Subcutaneous abdominal adipose tissue (tissue), 5 donors: ENCODE measurements at regions not wholly inside any gene's neighbourhood (a gene's known extent, or its start where the extent isn't known, plus 50 kb on each side); places are given as distances from the start of the nearest gene placed in this dataset.
A peak's percentile ranks its signal among the peaks of the same experiment; 100 is the strongest.

ENCODE experiments used
- H3K27ac ChIP-seq: one replicate; pipeline ENCODE4 v1.7.0; 2013; ENCODE audit warnings: low read depth, mild to moderate bottlenecking, inconsistent platforms, low read length, moderate library complexity
- H3K27me3 ChIP-seq, 5 donors: one replicate each; pipeline ENCODE4 v1.7.0; 2013; ENCODE audit warnings: low read length in 5 of 5, inconsistent platforms in 1 of 5; ENCODE audit not compliant: control insufficient read depth in 5 of 5, insufficient read depth in 4 of 5
- H3K36me3 ChIP-seq, 5 donors: one replicate each; pipeline ENCODE4 v1.7.0; 2013; ENCODE audit warnings: low read length in 5 of 5; ENCODE audit not compliant: control insufficient read depth in 5 of 5, insufficient read depth in 5 of 5
- H3K4me1 ChIP-seq, 5 donors: one replicate each; pipeline ENCODE4 v1.7.0; 2013; ENCODE audit warnings: low read length in 5 of 5, mild to moderate bottlenecking in 3 of 5, moderate library complexity in 1 of 5; ENCODE audit not compliant: control insufficient read depth in 5 of 5, insufficient read depth in 5 of 5
- H3K4me3 ChIP-seq, 5 donors: one replicate each; pipeline ENCODE4 v1.7.0; 2013; ENCODE audit warnings: low read length in 5 of 5, low read depth in 1 of 5
- H3K9ac ChIP-seq, 5 donors: one replicate each; pipeline ENCODE4 v1.7.0; 2013; ENCODE audit warnings: low read length in 5 of 5, mild to moderate bottlenecking in 4 of 5, moderate library complexity in 3 of 5
- H3K9me3 ChIP-seq, 5 donors: one replicate each; pipeline ENCODE4 v1.7.0; 2013; ENCODE audit warnings: low read length in 5 of 5; ENCODE audit not compliant: control insufficient read depth in 5 of 5
- donor health status: healthy.
- donor health status: healthy.
- donor health status: healthy.
- donor health status: healthy.
- donor health status: healthy.

DNA sequence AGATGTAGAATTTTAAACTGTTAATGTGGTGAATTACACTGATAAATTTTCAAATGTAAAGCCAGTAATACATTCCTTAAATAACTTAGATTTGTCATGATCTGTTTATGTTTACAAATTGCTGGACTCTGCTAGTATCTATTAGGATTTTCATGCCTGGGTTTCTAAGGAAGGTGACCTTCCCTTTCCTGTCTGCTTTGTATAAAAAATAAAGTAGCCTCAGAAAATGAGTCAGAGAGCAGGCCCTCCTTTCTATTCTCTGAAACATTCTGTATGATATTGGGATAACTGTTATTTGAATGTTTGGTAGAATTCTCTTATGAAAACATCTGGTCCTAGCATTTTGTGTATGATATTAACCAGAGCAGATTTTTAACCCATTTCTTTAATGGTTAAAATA, 255.3 kb downstream of the SYK start:
- Histone ChIP-seq H3K36me3 (no peaks in the 10 kb centered on the region), H3K4me3 (no peak overlapping the region), H3K9ac (no peak overlapping the region), H3K27ac (no peak overlapping the region), H3K4me1 (peaks cover 4 to 19% (median 17%) of the 10 kb centered on the region in 5 donors), H3K27me3 (no peaks in the 10 kb centered on the region), H3K9me3 (no peaks in the 10 kb centered on the region)

DNA sequence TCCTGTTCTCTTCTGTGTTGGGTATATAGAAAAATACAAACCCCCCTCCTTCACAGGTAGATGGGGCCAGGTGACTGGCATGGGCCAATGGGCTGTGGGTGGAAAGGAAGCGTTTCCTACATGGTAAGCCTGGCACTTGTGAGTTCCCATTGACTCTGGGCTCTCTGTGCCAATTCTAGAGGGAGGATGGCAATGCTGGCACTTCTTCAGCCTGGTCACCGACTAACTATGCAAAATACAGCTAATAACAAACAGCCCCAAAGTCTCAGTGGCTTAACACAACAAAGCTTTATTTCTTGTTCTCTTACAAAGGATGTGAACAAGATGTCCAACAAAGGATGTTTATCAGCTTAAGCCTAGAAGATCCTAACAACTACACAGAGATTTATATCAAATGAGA, 258.1 kb downstream of the SYK start:
- peak overlapping the region; percentile 75 for H3K27ac ChIP-seq
- no peaks in the 10 kb centered on the region for H3K27me3 ChIP-seq
- no peaks in the 10 kb centered on the region for H3K36me3 ChIP-seq
- H3K4me3 ChIP-seq: no peak overlapping the region
- H3K4me1 ChIP-seq: peaks cover 4 to 19% (median 17%) of the 10 kb centered on the region in 5 donors
- no peak overlapping the region for H3K9ac ChIP-seq
- peaks cover 0 to 3% (median 0%) of the 10 kb centered on the region in 5 donors for H3K9me3 ChIP-seq

DNA sequence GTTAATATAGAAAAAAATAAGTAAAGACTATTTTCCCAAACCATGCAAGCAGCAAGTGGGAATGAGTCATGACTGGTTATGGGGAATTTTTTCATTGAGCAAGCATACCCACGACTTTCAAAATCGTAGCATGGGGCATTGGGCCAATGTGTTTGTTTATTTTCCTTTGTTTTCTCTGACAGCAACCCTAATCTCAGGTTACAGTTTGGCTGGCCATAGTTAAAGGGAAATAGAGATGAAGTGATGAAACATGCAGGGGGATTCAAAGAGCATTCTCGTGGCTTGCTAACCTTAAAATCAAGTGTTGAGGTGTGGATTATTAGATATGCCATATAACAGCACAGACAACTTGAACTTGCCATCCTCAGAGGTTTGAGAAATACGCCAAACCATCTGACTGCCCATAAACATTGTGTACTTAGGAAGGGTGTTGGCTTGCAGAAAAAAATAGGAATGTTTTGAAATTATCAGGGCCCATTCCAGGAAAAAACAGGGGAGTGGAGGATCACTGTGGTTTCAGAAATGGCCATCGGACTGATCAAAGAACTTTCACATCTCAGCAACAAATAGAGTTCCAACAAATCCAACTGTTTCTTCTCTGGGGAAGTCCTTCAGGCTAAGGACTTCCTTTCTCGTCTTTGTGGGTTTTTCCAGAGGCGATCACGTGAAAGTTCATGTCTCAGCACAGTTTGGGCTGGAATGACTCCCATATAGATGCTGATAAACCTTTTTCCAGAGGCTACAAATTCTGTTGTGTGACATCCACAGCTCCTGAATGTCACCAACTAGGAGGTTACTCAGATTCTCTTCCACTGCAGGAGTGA, 259.1 kb downstream of the SYK start:
- peaks cover 0 to 2% (median 0%) of the 10 kb centered on the region in 5 donors for H3K27me3 ChIP-seq
- no peaks in the 10 kb centered on the region for H3K36me3 ChIP-seq
- H3K4me3 ChIP-seq: peak overlapping the region in 3 of 5 donors; percentile 3 to 45 (median 7)
- H3K9ac ChIP-seq: peak overlapping the region in 2 of 5 donors; percentile 29 to 55
- H3K4me1 ChIP-seq: peaks cover 4 to 19% (median 17%) of the 10 kb centered on the region in 5 donors
- peaks cover 0 to 3% (median 0%) of the 10 kb centered on the region in 5 donors for H3K9me3 ChIP-seq
- peak overlapping the region; percentile 75 for H3K27ac ChIP-seq

DNA sequence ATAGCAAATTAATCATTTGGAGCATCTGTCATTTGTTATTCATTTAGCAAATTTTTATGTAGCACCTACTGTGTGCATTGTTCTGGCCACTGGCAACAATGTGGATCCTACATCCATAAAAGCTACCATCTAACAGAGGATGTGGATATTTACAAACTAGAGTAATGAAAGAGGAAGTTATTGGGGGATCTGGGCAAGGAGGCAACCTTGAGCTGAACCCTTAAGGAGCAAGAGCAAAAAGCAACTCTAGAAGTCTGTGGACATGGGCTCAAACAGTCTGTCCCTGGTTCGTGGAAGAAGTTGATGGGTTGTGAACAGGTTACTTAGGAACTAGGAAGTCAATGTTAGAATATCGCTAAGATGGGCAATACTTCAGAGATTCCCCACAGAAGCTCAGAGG, 259.9 kb downstream of the SYK start:
- no peaks in the 10 kb centered on the region for H3K36me3 ChIP-seq
- H3K4me1 ChIP-seq: peaks cover 4 to 19% (median 17%) of the 10 kb centered on the region in 5 donors
- H3K27ac ChIP-seq: no peak overlapping the region
- H3K9me3 ChIP-seq: peaks cover 0 to 3% (median 0%) of the 10 kb centered on the region in 5 donors
- no peak overlapping the region for H3K9ac ChIP-seq
- peaks cover 0 to 2% (median 0%) of the 10 kb centered on the region in 5 donors for H3K27me3 ChIP-seq
- no peak overlapping the region for H3K4me3 ChIP-seq

DNA sequence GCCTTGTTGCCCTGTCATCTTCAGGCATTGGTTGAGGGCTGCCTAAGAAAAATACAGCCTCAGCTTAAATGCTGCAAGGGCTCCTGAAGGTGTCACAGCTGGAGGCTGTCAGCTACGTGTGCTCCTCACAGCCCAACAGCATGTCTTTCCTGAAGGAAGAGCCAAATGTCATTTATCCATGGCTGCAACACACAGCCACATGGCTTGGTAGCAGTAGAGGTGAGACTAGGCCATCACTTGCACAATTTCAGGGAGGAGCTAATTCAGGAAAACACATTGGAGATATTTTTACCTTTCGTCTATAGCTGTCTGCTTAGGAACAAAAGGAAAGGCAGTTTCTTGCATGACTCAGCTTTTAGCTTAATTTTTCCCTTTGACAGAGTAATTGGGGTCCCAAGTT, 260.7 kb downstream of the SYK start:
- no peak overlapping the region for H3K27ac ChIP-seq
- no peaks in the 10 kb centered on the region for H3K36me3 ChIP-seq
- H3K9me3 ChIP-seq: peaks cover 0 to 3% (median 0%) of the 10 kb centered on the region in 5 donors
- peaks cover 4 to 19% (median 17%) of the 10 kb centered on the region in 5 donors for H3K4me1 ChIP-seq
- no peak overlapping the region for H3K9ac ChIP-seq
- no peak overlapping the region for H3K4me3 ChIP-seq
- H3K27me3 ChIP-seq: peaks cover 0 to 2% (median 0%) of the 10 kb centered on the region in 5 donors

DNA sequence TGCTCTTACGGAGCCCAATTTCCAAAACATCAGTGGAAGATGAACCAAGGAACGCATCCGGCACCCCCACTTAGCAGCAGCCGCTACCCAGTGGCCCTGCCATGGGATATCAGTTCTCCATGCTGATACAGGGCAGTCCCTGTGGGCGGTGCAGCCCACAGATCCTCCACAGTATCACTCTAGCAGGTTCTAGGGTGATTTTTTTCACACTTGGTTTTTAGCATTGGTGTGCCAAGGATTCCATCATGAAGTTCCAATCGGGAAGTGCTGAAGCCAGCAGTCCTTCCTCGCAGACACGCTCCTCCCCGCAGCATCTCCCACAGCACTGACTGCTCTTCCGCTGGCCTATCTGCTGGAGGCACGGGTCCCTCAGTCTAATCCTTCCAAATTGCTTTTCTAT, 261.9 kb downstream of the SYK start:
- H3K9me3 ChIP-seq: peaks cover 0 to 3% (median 0%) of the 10 kb centered on the region in 5 donors
- H3K9ac ChIP-seq: no peak overlapping the region
- H3K4me3 ChIP-seq: no peak overlapping the region
- H3K27ac ChIP-seq: no peak overlapping the region
- no peaks in the 10 kb centered on the region for H3K36me3 ChIP-seq
- H3K27me3 ChIP-seq: peaks cover 0 to 2% (median 0%) of the 10 kb centered on the region in 5 donors
- H3K4me1 ChIP-seq: peaks cover 4 to 19% (median 16%) of the 10 kb centered on the region in 5 donors

DNA sequence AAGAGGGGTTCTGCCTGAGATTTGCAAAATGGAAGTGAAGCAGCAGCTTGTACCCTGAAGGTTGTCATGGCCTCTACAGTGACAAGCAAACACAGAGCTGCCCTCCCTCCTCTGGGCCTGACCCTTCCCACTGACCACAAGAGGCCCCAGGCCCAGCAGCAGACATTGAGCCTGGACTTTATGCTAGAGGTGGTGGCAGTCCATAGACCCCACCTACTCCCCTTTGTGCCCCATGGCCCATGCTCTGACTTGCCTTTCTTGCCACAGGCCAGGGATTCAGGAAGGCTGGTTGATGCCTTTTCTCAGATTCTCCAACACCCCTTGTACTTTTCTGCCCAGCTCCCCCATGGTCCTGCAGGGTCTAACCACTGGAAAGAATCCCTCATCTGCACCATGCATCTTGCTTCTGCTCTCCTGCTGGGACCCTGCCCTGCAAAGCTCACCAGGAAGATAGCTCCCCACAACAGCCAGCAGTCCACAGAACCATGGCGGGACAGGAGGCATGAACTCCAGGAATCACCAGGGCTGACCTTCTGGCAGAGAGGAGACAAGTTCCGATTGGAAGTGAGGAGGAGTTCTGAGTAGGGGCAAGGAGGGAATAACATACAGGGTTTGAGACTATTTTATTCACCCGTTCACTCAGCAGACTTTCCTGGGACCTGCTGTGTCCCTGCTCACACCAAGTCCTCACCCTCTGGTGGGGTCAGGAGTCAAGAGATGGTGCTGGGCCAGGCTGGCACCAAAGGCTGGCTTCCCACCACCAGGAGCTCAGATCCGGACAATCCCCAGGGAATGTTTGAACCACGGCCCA, 263.8 kb downstream of the SYK start:
- peaks cover 0 to 2% (median 0%) of the 10 kb centered on the region in 5 donors for H3K27me3 ChIP-seq
- peaks cover 0 to 3% (median 0%) of the 10 kb centered on the region in 5 donors for H3K9me3 ChIP-seq
- no peak overlapping the region for H3K27ac ChIP-seq
- no peak overlapping the region for H3K4me3 ChIP-seq
- no peak overlapping the region for H3K9ac ChIP-seq
- H3K36me3 ChIP-seq: no peaks in the 10 kb centered on the region
- H3K4me1 ChIP-seq: peaks cover 1 to 12% (median 11%) of the 10 kb centered on the region in 5 donors

DNA sequence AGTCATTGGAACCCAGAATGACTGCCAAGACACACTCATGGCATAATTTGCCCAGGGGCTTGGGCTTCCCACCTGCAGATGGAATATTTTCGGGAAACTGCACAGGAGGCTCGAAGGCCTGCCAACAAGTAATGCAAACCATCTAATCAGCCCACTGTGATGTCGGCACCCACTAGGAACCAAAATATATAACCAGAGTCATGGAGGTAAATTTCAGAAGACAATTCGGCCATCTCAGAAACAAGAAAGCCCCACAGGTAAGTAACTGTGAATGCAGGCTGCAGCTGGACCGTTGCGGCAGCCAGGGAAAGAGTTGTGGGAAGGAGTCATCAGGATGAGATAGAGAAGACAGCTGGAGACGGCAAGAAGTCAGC, 264.4 kb downstream of the SYK start:
- Histone ChIP-seq H3K27me3 (peaks cover 0 to 2% (median 0%) of the 10 kb centered on the region in 5 donors), H3K27ac (no peak overlapping the region), H3K9me3 (peaks cover 0 to 3% (median 0%) of the 10 kb centered on the region in 5 donors), H3K36me3 (no peaks in the 10 kb centered on the region), H3K9ac (no peak overlapping the region), H3K4me3 (no peak overlapping the region), H3K4me1 (peaks cover 0 to 7% (median 6%) of the 10 kb centered on the region in 5 donors)

DNA sequence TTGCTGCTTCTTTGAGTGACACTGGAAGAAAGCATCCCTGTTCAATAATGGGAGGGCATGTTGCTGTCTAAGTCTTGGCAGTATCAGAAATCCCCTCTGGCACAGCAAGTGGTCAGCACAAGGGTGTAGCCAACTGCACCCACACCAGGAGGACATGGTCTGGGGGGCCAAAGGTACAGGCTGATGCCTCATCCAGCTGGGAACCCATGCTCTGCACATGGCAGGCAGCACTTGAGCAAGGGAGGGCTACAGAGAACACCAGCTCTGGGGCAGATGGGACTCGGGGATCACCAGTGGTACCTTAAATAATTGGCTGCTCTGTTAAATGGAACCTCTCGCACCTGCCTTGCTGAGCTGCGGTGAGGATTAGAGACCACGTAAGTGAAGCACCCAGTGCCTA, 265.2 kb downstream of the SYK start:
- peaks cover 0 to 2% (median 0%) of the 10 kb centered on the region in 5 donors for H3K27me3 ChIP-seq
- peaks cover 0 to 3% (median 0%) of the 10 kb centered on the region in 5 donors for H3K9me3 ChIP-seq
- H3K36me3 ChIP-seq: no peaks in the 10 kb centered on the region
- no peak overlapping the region for H3K4me3 ChIP-seq
- no peak overlapping the region for H3K9ac ChIP-seq
- no peak overlapping the region for H3K27ac ChIP-seq
- H3K4me1 ChIP-seq: no peaks in the 10 kb centered on the region
